ENCODE measurements at regions not wholly inside any gene's neighbourhood (a gene's known extent, or its start where the extent isn't known, plus 50 kb on each side); places are given as distances from the start of the nearest gene placed in this dataset.

GRCh38 chr3:13140596-13140995 lies 67.4 kb upstream of the IQSEC1 start:
- TF ChIP-seq, protein P1, sequence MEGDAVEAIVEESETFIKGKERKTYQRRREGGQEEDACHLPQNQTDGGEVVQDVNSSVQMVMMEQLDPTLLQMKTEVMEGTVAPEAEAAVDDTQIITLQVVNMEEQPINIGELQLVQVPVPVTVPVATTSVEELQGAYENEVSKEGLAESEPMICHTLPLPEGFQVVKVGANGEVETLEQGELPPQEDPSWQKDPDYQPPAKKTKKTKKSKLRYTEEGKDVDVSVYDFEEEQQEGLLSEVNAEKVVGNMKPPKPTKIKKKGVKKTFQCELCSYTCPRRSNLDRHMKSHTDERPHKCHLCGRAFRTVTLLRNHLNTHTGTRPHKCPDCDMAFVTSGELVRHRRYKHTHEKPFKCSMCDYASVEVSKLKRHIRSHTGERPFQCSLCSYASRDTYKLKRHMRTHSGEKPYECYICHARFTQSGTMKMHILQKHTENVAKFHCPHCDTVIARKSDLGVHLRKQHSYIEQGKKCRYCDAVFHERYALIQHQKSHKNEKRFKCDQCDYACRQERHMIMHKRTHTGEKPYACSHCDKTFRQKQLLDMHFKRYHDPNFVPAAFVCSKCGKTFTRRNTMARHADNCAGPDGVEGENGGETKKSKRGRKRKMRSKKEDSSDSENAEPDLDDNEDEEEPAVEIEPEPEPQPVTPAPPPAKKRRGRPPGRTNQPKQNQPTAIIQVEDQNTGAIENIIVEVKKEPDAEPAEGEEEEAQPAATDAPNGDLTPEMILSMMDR (IDR thresholded peaks at IDR 0.05): no peak
- TF ChIP-seq POLR2A (IDR thresholded peaks at IDR 0.05): no peak
